GM21526 (cell line): ENCODE measurements at regions not wholly inside any gene's neighbourhood (a gene's known extent, or its start where the extent isn't known, plus 50 kb on each side); places are given as distances from the start of the nearest gene placed in this dataset.
"Not testable (repeated sequence)": the region's sequence is repeated elsewhere in the genome, so short reads cannot be mapped to it uniquely, and the experiment has no call there.

ENCODE experiments used
- ATAC-seq: cut with Tn5 transposase; IDR thresholded peaks from one replicate; pipeline ENCODE4 v1.9.1; 2021; ENCODE audit warnings: moderate library complexity; ENCODE audit not compliant: unreplicated experiment, low FRiP score

DNA sequence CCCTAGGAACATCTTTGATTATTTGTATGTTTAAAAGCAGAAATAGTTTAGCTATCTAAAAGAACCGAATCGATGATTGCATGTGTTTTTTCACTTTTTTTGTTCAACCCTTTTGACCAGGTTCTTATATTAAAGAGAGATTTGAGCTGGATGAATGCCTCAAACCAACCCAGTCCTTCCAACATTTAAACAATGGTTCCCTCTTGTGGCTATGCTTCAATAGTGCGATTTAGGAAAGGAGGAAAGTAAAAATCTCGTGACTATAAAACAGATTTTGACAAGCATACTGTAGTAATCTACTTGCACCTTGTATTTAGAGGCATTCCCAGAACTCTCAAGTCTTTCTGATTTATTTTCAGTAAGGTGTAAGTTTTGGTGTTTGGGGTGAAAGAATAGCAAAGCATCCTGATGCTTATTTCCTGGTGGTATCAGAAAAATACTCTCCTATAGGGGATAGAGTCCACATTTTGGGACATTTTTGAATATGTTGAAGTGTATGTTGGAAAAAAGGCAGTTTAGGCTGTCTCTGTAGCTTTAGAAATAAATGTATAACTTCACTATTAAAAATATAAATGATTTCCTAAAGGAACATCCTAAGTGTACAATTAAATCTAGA is 159.6 kb upstream of the KCNH8 start:
- ATAC-seq = no peak

- ATAC-seq = no peak
Measured at GRCh38 chr3:18987862-18988447, 160.4 kb upstream of the KCNH8 start.

GRCh38 chr3:18987070-18987469 is 161.2 kb upstream of the KCNH8 start:
- ATAC-seq = no peak

DNA sequence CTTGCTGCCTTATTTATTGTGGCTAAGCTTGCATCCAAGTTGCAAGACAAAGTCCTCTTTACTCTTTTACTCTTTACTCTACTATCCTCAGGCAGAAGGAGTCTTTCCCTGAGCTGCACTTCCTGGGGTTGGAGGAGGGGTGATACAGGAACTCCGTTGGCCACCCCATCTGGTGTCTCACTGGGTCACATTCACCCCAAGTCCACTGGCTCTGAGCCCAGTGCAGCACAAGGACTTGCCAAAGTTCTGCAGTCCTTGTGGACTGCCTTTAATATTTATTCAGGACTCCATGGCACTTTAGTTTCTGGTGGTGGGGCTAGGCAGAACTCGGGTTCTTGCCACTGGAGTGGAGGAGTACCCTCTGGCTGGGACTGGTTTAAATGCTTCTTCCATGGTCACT is 165.4 kb upstream of the KCNH8 start:
- ATAC-seq = no peak

- not testable (repeated sequence) for ATAC-seq
Measured at GRCh38 chr3:18976102-18976501, 172.2 kb upstream of the KCNH8 start.

- no peak for ATAC-seq
Measured at GRCh38 chr3:18968120-18968519, 180.2 kb upstream of the KCNH8 start.

DNA sequence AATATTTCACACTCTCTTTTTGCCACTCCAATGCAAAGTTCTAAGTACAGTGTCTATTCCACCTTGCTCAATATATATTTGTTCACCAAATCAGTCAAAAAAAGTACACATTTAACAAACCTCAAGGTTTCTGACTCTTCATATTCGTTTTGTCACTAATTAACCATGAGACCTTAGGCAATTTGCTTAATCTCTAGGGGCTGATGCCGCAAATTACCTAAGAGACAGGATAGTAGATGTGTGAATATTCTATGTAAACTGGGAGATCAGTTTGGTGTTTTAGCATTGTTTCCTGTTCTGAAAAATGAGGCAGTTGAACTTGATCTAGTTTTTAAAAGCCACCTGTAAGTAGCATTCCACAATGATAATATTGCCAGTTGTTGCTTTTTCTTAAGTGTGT is 182.5 kb upstream of the KCNH8 start:
- no peak for ATAC-seq

DNA sequence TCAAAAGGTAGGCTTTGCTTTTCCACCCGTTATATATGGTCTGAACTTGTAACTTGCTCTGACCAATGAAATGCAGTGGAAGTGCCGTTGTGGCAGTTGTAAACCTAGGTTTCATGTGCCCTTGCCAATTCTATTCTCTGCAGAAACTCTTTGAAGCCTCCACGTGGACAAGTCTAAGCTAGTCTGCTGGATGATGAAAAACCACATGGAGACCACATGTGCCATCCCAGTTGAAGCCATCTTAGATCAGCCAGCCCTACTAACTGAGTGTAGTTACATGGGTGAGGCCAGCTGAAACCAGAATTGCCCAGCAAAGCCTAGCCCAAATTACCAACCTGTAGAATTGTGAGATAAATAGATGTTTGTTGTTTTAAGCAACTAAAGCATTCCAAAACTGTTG is 183.7 kb upstream of the KCNH8 start:
- ATAC-seq = no peak

GRCh38 chr3:18951333-18951732 is 197.0 kb upstream of the KCNH8 start:
- ATAC-seq = no peak

DNA sequence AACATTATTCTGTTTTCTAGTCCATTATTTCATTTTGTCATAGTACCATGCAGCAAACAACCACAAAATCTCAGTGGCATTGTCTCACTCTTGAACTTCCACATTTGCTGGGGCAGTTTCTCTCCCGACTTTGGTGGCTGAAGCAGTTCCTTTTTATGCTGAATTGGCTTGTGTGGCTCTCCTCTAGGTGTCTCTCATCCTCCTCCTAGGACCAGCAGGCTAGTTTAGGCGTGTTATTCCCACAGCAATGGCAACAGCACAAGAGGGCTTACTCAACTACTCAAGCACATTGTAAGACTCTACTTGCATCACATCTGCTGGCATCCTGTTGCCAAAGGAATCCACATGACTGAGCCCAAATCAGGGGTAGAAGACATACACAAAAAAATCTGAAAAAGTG is 201.8 kb upstream of the KCNH8 start:
- ATAC-seq = no peak

DNA sequence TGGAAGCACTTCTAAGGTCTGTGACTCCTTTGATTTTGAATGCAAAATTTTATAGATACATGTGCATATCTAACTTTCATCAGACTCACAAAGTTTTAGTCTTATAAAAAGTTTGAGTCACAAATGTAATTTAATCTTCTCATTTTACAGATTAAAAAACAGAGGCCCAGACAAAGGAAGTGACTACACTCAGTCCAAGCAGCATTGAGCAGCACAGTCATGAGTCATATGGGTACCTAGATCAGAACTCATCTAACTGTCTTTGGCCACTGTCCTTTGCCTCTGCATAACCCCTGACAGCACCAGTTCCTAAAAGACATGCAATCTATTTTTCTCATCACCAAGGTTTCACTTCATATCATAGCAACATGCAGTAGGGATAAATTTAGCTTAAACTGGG is 210.7 kb upstream of the KCNH8 start:
- peak; percentile 72 for ATAC-seq

GRCh38 chr3:18919158-18919557 is 229.2 kb upstream of the KCNH8 start:
- ATAC-seq = no peak

DNA sequence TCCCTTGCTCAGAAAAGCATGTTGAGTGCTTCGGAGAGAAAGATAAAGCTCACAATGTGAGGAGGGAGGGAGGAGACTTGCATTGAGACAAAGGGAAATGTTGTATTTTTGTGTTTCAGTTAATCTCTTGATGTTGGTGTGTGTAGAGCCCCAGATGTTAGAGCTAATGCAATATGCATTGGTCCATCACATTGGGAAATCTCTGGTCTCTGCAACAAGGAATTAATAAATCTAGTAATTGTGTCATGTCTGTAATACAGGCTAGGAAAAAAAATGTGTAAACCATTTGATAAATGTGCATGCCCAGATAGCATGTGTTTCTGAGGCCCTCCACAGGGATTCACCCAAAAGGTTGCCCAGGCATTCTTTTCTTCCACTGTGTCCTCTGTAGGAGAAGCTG is 230.4 kb upstream of the KCNH8 start:
- ATAC-seq = no peak

- no peak for ATAC-seq
Measured at GRCh38 chr3:18902081-18902793, 246.1 kb upstream of the KCNH8 start.

DNA sequence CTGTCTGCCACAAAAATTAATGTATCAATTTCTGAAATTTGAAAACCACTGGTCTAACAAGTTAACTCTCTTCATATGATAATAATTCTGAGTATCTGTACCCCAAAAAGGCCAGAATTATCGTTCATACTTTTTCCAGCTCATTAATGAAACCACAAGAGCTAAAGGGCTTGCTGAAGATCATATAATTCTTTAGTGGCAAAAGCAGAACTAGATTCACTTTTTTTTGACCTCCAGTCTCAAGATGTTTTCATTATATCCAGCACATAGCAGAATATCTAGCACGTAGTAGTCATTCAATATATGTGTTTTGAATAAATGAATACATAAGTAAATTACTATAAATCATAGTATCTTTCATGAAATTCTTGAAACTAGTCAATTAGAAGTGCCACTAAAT is 246.7 kb upstream of the KCNH8 start:
- ATAC-seq = no peak

DNA sequence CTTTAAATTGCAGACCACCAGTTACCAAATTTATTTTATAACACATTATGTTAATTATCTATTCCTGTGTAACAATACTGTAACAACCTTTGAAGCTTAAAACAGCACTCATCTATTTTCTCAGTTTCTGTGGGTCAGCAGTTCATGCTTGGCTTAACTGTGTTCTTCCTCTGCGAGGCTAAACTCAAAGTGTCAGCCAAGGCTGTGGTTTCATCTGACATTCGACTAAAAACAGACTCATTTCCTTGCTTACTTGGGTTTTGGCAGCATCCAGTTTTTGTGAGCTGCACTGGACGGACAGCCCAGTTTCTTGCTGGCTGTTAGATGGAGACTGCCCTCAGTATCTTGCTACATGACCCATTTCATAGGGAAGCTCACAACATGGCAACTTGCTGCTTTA is 247.3 kb upstream of the KCNH8 start:
- peak; percentile 89 for ATAC-seq

- ATAC-seq = no peak
Measured at GRCh38 chr3:18898911-18899310, 249.4 kb upstream of the KCNH8 start.

DNA sequence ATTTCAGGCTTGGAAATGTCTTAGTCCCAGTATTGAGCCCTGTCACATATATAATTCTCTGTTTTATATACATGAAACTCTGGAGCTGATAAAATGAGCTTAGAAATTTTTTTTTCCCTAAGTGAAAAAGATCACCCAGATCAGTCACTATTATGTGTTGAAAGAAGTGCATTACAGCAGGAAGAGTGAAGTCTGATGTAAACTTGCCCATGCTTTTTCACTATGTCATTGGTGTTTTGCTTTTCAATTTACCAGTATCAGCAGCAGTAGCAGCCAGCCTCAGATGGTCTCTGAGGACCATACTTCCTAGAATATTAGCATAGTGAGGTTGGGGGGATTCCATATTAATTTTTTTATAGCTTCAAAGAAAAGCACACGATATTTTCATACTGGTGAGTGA is 255.6 kb upstream of the KCNH8 start:
- ATAC-seq = no peak

- no peak for ATAC-seq
Measured at GRCh38 chr3:18892047-18892446, 256.3 kb upstream of the KCNH8 start.

DNA sequence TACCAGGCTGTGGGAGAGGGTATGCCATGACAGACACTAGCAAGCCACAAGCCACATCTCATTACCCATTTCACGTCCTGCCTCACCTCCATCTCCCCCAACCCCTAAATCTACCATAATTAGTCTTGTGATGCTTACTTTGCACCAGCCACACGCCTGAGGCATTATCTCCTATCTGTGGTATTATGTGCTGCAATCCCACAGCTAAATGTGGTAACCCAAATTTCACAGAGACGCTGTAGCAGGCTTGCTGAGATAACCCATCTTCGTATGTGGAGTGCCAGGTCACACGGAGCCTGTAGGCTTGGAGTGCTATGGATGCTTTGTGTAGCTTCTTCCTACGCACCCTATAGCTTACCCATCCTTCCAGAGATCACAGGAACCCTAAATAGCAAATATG is 256.7 kb upstream of the KCNH8 start:
- ATAC-seq = no peak

DNA sequence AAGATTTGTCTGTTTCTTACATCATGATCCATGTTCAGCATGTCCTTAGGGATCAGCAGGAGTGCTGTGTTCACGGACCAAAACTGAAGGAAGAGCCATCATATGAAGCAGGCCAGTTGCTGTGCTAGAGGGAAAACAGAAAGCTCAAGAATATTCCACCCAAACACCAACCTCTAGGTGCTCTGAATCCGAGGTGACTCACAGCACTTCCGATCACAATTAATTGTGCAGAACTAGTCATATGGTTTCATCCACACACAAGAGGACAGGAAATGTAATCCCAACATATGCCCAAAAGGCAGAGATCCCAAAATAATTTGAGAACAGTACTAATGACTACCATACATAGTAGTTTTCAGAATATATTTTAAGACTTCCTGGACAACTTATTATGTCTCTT is 257.9 kb upstream of the KCNH8 start:
- no peak for ATAC-seq

- ATAC-seq = no peak
Measured at GRCh38 chr3:18888819-18889218, 259.5 kb upstream of the KCNH8 start.
